ENCODE measurements at regions not wholly inside any gene's neighbourhood (a gene's known extent, or its start where the extent isn't known, plus 50 kb on each side); places are given as distances from the start of the nearest gene placed in this dataset.

GRCh38 chr6:12354499-12354898 lies 64.3 kb downstream of the EDN1 start:
- Histone ChIP-seq H3K23ac (ENCODE audit: low read depth, low read length, poor library complexity) (no peak overlapping the region), H2BK15ac (ENCODE audit: low read length) (no peak overlapping the region), H4K8ac (ENCODE audit: low read depth, low read length) (no peak overlapping the region), H3K4me2 (ENCODE audit: insufficient read depth, low read length, poor library complexity, severe bottlenecking) (no peak overlapping the region), H2AK5ac (ENCODE audit: low read depth, low read length) (no peak overlapping the region), H2BK5ac (ENCODE audit: low read length) (no peak overlapping the region), H3K4ac (ENCODE audit: low read length) (no peak overlapping the region), H3K27ac (replicated peaks; ENCODE audit: low read length) (no peak overlapping the region), H2BK120ac (ENCODE audit: low read depth, low read length) (no peak overlapping the region), H3K79me1 (ENCODE audit: low read depth, low read length) (no peaks in the 10 kb centered on the region), H3K9me3 (replicated peaks in 1 of 2; ENCODE audit: control insufficient read depth in 2 of 2, insufficient read depth in 1 of 2, low read depth in 1 of 2, low read length in 2 of 2) (no peaks in the 10 kb centered on the region), H2BK12ac (ENCODE audit: low read length) (no peak overlapping the region), H3K4me1 (ENCODE audit: control insufficient read depth in 2 of 2, insufficient read depth in 1 of 2, low read depth in 1 of 2, low read length in 2 of 2) (peaks cover 0 to 3% of the 10 kb centered on the region in 2 donors), H3K36me3 (replicated peaks in 1 of 2; ENCODE audit: control insufficient read depth in 2 of 2, insufficient read depth in 2 of 2, low read length in 2 of 2) (no peaks in the 10 kb centered on the region), H2AFZ (ENCODE audit: low read length) (no peak overlapping the region), H4K91ac (ENCODE audit: low read depth, low read length, poor library complexity) (no peak overlapping the region), H3K4me3 (ENCODE audit: low read length in 2 of 2) (no peak overlapping the region), H3K27me3 (ENCODE audit: control insufficient read depth in 3 of 3, insufficient read depth in 3 of 3, low read depth in 1 of 3, low read length in 3 of 3) (no peaks in the 10 kb centered on the region), H3K14ac (ENCODE audit: low read length) (no peak overlapping the region), H3K18ac (ENCODE audit: low read length) (no peak overlapping the region), H3K9ac (ENCODE audit: low read depth, low read length, poor library complexity) (no peak overlapping the region)
- DNase-seq (ENCODE audit: low spot score), result no peak
- no CpG with 5 or more reads among the region's 3 CpGs for WGBS, 2 donors (ENCODE audit: extremely low coverage in 2 of 2, insufficient read length in 2 of 2, insufficient replicate concordance in 1 of 2)

GRCh38 chr6:12355354-12355753 lies 65.2 kb downstream of the EDN1 start:
- no peak overlapping the region for H2BK15ac ChIP-seq (ENCODE audit: low read length)
- H3K18ac ChIP-seq (ENCODE audit: low read length), result no peak overlapping the region
- H3K4ac ChIP-seq (ENCODE audit: low read length), result no peak overlapping the region
- H3K4me1 ChIP-seq (ENCODE audit: control insufficient read depth in 2 of 2, insufficient read depth in 1 of 2, low read depth in 1 of 2, low read length in 2 of 2), result peaks cover 0 to 3% of the 10 kb centered on the region in 2 donors
- H3K27ac ChIP-seq (replicated peaks; ENCODE audit: low read length), result no peak overlapping the region
- DNase-seq (ENCODE audit: low spot score), result no peak
- H3K4me3 ChIP-seq (ENCODE audit: low read length in 2 of 2), result no peak overlapping the region
- H3K4me2 ChIP-seq (ENCODE audit: insufficient read depth, low read length, poor library complexity, severe bottlenecking), result no peak overlapping the region
- H4K8ac ChIP-seq (ENCODE audit: low read depth, low read length), result no peak overlapping the region
- no peak overlapping the region for H4K91ac ChIP-seq (ENCODE audit: low read depth, low read length, poor library complexity)
- H3K27me3 ChIP-seq (ENCODE audit: control insufficient read depth in 3 of 3, insufficient read depth in 3 of 3, low read depth in 1 of 3, low read length in 3 of 3), result no peaks in the 10 kb centered on the region
- no peaks in the 10 kb centered on the region for H3K9me3 ChIP-seq (replicated peaks in 1 of 2; ENCODE audit: control insufficient read depth in 2 of 2, insufficient read depth in 1 of 2, low read depth in 1 of 2, low read length in 2 of 2)
- H3K23ac ChIP-seq (ENCODE audit: low read depth, low read length, poor library complexity), result no peak overlapping the region
- no peaks in the 10 kb centered on the region for H3K36me3 ChIP-seq (replicated peaks in 1 of 2; ENCODE audit: control insufficient read depth in 2 of 2, insufficient read depth in 2 of 2, low read length in 2 of 2)
- no peak overlapping the region for H2BK120ac ChIP-seq (ENCODE audit: low read depth, low read length)
- H3K9ac ChIP-seq (ENCODE audit: low read depth, low read length, poor library complexity), result no peak overlapping the region
- no peak overlapping the region for H2AFZ ChIP-seq (ENCODE audit: low read length)
- no peak overlapping the region for H2BK5ac ChIP-seq (ENCODE audit: low read length)
- H2BK12ac ChIP-seq (ENCODE audit: low read length), result no peak overlapping the region
- no peak overlapping the region for H3K14ac ChIP-seq (ENCODE audit: low read length)
- H3K79me1 ChIP-seq (ENCODE audit: low read depth, low read length), result no peaks in the 10 kb centered on the region
- no peak overlapping the region for H2AK5ac ChIP-seq (ENCODE audit: low read depth, low read length)
- no CpG with 5 or more reads among the region's 3 CpGs for WGBS, 2 donors (ENCODE audit: extremely low coverage in 2 of 2, insufficient read length in 2 of 2, insufficient replicate concordance in 1 of 2)

- Histone ChIP-seq H3K4me2 (ENCODE audit: insufficient read depth, low read length, poor library complexity, severe bottlenecking) (no peak overlapping the region), H3K9ac (ENCODE audit: low read depth, low read length, poor library complexity) (no peak overlapping the region), H3K14ac (ENCODE audit: low read length) (no peak overlapping the region), H3K4me1 (ENCODE audit: control insufficient read depth in 2 of 2, insufficient read depth in 1 of 2, low read depth in 1 of 2, low read length in 2 of 2) (peaks cover 0 to 3% of the 10 kb centered on the region in 2 donors), H3K27ac (replicated peaks; ENCODE audit: low read length) (no peak overlapping the region), H3K4me3 (ENCODE audit: low read length in 2 of 2) (no peak overlapping the region), H3K27me3 (ENCODE audit: control insufficient read depth in 3 of 3, insufficient read depth in 3 of 3, low read depth in 1 of 3, low read length in 3 of 3) (no peaks in the 10 kb centered on the region), H3K23ac (ENCODE audit: low read depth, low read length, poor library complexity) (no peak overlapping the region), H4K8ac (ENCODE audit: low read depth, low read length) (no peak overlapping the region), H2BK120ac (ENCODE audit: low read depth, low read length) (no peak overlapping the region), H2BK12ac (ENCODE audit: low read length) (no peak overlapping the region), H2AK5ac (ENCODE audit: low read depth, low read length) (no peak overlapping the region), H3K79me1 (ENCODE audit: low read depth, low read length) (no peaks in the 10 kb centered on the region), H4K91ac (ENCODE audit: low read depth, low read length, poor library complexity) (no peak overlapping the region), H3K9me3 (replicated peaks in 1 of 2; ENCODE audit: control insufficient read depth in 2 of 2, insufficient read depth in 1 of 2, low read depth in 1 of 2, low read length in 2 of 2) (no peaks in the 10 kb centered on the region), H2BK5ac (ENCODE audit: low read length) (no peak overlapping the region), H3K36me3 (replicated peaks in 1 of 2; ENCODE audit: control insufficient read depth in 2 of 2, insufficient read depth in 2 of 2, low read length in 2 of 2) (no peaks in the 10 kb centered on the region), H3K18ac (ENCODE audit: low read length) (no peak overlapping the region), H2BK15ac (ENCODE audit: low read length) (no peak overlapping the region), H2AFZ (ENCODE audit: low read length) (no peak overlapping the region), H3K4ac (ENCODE audit: low read length) (no peak overlapping the region)
- no peak for DNase-seq (ENCODE audit: low spot score)
- no CpG with 5 or more reads among the region's 3 CpGs for WGBS, 2 donors (ENCODE audit: extremely low coverage in 2 of 2, insufficient read length in 2 of 2, insufficient replicate concordance in 1 of 2)
Observed at GRCh38 chr6:12356431-12356830, 66.3 kb downstream of the EDN1 start.

- Histone ChIP-seq H3K27ac (replicated peaks; ENCODE audit: low read length) (no peak overlapping the region), H2AK5ac (ENCODE audit: low read depth, low read length) (no peak overlapping the region), H4K8ac (ENCODE audit: low read depth, low read length) (no peak overlapping the region), H3K9ac (ENCODE audit: low read depth, low read length, poor library complexity) (no peak overlapping the region), H3K23ac (ENCODE audit: low read depth, low read length, poor library complexity) (no peak overlapping the region), H3K18ac (ENCODE audit: low read length) (no peak overlapping the region), H3K4ac (ENCODE audit: low read length) (no peak overlapping the region), H3K9me3 (replicated peaks in 1 of 2; ENCODE audit: control insufficient read depth in 2 of 2, insufficient read depth in 1 of 2, low read depth in 1 of 2, low read length in 2 of 2) (no peaks in the 10 kb centered on the region), H3K4me3 (ENCODE audit: low read length in 2 of 2) (no peak overlapping the region), H2BK12ac (ENCODE audit: low read length) (no peak overlapping the region), H3K14ac (ENCODE audit: low read length) (no peak overlapping the region), H3K36me3 (replicated peaks in 1 of 2; ENCODE audit: control insufficient read depth in 2 of 2, insufficient read depth in 2 of 2, low read length in 2 of 2) (no peaks in the 10 kb centered on the region), H2BK15ac (ENCODE audit: low read length) (no peak overlapping the region), H3K4me2 (ENCODE audit: insufficient read depth, low read length, poor library complexity, severe bottlenecking) (no peak overlapping the region), H2AFZ (ENCODE audit: low read length) (no peak overlapping the region), H2BK120ac (ENCODE audit: low read depth, low read length) (no peak overlapping the region), H4K91ac (ENCODE audit: low read depth, low read length, poor library complexity) (no peak overlapping the region), H3K27me3 (ENCODE audit: control insufficient read depth in 3 of 3, insufficient read depth in 3 of 3, low read depth in 1 of 3, low read length in 3 of 3) (no peaks in the 10 kb centered on the region), H3K79me1 (ENCODE audit: low read depth, low read length) (no peaks in the 10 kb centered on the region), H2BK5ac (ENCODE audit: low read length) (no peak overlapping the region), H3K4me1 (ENCODE audit: control insufficient read depth in 2 of 2, insufficient read depth in 1 of 2, low read depth in 1 of 2, low read length in 2 of 2) (peaks cover 0 to 3% of the 10 kb centered on the region in 2 donors)
- no CpG with 5 or more reads among the region's 11 CpGs for WGBS, 2 donors (ENCODE audit: extremely low coverage in 2 of 2, insufficient read length in 2 of 2, insufficient replicate concordance in 1 of 2)
- no peak for DNase-seq (ENCODE audit: low spot score)
Observed at GRCh38 chr6:12356983-12357972, 67.1 kb downstream of the EDN1 start.
